IPS DF 19.7 (cell line): ENCODE measurements at regions not wholly inside any gene's neighbourhood (a gene's known extent, or its start where the extent isn't known, plus 50 kb on each side); places are given as distances from the start of the nearest gene placed in this dataset.

Experiments
- DNase-seq: peaks from one replicate; pipeline ENCODE4 v3.0.0-alpha.2; 2013; ENCODE audit warnings: low read depth, low spot score

- no peak for DNase-seq
Measured at GRCh38 chr3:102083473-102083872, 234.2 kb downstream of the NFKBIZ start.

DNA sequence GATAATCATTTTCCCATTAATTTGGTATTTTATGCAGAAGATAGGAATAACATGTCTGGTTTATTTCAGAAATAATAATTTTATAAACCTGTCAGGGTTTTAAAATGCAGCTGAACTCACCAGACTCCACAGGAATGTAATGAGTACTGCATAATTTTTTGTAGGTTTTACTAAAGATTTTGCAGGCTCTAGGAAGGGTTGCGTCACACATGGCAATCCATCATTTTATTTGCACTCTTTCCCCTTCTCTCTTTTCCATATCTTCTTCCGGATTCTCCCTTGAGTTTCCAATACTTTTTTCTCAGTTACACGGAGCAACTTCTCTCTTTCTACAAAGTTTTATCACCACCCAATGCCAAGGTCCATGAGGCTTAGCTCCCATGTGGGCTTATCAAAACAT, 234.7 kb downstream of the NFKBIZ start:
- DNase-seq, result no peak

- no peak for DNase-seq
Measured at GRCh38 chr3:102084704-102085103, 235.4 kb downstream of the NFKBIZ start.

- no peak for DNase-seq
Measured at GRCh38 chr3:102085431-102086176, 236.3 kb downstream of the NFKBIZ start.

GRCh38 chr3:102087236-102087635, 237.9 kb downstream of the NFKBIZ start:
- no peak for DNase-seq

GRCh38 chr3:102089239-102089638, 239.9 kb downstream of the NFKBIZ start:
- DNase-seq, result no peak

- DNase-seq, result no peak
Measured at GRCh38 chr3:102089904-102090720, 240.8 kb downstream of the NFKBIZ start.

GRCh38 chr3:102090721-102091045, 241.4 kb downstream of the NFKBIZ start:
- no peak for DNase-seq

- no peak for DNase-seq
Measured at GRCh38 chr3:102091358-102091757, 242.0 kb downstream of the NFKBIZ start.

DNA sequence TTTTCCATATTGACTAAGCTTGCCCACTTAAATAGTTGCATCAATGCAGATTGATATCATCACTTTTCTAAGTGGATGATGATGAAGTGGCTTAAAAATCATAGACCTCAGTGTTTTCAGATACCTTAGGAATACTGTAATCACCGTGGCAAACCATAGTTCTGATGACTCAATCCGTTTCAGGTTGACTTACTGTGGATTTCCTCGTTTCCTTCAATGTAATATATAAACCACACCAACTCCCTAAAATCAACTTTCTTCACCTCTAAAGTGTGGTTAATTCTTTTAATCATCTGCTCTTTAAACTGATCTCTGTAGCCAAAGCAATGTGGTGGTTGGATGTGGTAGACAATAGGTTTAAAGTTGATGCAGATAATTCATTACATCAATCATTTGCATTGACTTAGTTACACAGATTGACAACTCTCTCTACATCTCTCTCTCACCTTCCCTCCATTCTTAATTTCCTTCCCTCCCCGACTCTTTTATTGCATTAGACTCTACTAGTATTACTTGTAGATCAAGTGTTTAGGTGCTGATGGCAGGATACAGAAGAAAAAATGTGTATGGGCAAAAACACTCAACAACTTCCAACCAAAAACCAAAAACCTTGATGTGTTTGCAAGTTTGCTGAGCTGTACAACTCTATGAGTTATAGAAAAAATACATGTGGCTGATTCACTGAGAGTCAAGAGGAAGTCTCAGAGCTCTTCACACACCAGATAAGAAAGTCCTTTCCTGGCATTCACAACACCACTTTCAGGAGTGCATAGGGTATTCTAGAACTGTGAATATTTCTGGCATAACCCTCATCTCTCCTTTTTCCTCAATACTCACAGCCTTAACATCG, 243.5 kb downstream of the NFKBIZ start:
- no peak for DNase-seq

GRCh38 chr3:102094506-102094905, 245.2 kb downstream of the NFKBIZ start:
- DNase-seq, result no peak

- DNase-seq, result no peak
Measured at GRCh38 chr3:102095383-102095782, 246.1 kb downstream of the NFKBIZ start.

- no peak for DNase-seq
Measured at GRCh38 chr3:102096066-102096465, 246.8 kb downstream of the NFKBIZ start.

DNA sequence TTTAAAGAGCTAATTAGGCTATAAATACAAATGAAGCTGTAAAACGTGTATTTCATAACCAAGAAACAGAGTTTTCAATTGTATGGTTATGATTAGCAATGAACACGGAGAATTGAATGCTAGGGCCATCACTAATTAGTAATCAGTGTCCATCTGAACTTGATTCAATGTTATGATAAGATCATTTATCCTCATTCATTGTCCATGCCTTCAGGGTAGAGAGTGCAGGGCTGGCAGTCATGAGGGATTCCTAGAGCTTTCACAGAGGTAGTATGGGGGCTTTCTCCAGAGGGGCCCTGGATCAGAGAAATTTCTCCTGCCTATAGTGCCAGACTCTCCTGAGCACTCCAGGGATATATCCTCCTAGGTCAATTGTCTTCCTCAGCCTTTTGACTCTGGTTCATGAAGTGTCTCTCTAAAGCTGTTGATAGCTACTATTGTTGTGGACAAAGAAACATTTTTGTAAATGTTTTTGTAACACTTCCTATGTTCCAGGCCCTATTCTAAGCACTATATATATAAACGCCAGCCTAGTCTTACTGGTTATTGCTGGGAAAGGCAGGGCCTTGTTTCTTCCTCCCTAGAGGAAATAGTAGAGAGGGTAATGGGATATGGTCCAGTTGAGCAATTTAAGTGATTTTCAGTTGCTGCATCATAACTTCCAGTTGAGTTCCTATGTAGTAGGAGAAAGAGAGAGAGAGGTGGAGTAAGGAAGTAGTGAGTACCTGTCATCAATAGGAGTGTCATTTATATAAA, 249.0 kb downstream of the NFKBIZ start:
- DNase-seq, result no peak

DNA sequence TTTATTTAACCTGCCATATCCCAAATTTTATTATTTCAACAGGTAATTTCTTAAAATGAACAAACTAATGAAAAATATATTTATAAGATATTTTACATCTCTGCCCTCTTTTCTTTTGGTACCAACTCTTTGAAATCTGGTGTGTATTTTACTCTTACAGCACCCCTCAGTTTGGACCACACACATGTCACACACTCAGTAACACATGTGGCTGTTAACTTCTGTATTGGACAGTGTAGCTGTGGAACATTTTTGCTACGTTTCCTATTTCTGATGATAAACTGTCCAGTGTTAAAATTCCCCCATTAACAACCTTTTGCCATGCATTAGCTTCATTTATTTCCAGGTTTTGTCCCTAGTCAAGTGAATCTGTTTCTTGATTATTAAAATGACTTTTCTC, 250.6 kb downstream of the NFKBIZ start:
- no peak for DNase-seq

DNA sequence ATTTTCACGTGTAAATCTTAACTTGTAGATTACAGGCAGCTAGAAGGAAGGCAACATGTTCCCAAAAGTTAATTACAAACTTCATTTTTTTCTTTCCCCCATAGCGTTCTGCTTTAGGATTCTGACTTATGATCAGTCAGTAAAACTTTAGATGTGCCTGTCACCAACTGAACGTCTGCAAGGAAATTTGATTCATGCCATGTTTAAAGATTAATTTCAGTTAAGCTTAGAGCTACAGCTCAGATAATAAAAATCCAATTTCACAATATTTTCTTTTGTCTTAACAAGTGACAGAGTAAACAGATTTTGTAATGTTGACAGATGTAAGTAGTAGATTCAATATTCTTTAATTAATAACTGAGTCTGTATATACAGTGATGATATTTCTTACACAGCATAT, 253.1 kb downstream of the NFKBIZ start:
- no peak for DNase-seq

DNA sequence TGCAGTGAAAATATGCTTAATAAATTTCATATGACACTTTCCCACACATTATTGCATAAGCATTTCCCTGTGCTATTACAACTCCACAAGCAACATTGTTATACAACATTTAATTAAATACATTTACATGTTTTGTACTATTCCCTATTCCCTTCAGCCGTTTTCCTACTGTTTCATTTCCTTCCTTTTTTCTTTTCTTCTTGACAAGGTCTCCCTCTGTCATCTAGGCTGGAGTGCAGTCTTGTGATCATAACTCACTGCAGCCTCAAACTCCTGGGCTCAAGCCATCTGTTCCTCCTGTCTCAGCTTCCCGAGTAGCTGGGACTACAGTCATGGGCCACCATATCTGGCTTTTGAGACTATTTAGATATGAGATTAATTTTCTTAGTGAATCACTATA, 254.7 kb downstream of the NFKBIZ start:
- DNase-seq, result no peak

- no peak for DNase-seq
Measured at GRCh38 chr3:102105193-102105592, 255.9 kb downstream of the NFKBIZ start.

DNA sequence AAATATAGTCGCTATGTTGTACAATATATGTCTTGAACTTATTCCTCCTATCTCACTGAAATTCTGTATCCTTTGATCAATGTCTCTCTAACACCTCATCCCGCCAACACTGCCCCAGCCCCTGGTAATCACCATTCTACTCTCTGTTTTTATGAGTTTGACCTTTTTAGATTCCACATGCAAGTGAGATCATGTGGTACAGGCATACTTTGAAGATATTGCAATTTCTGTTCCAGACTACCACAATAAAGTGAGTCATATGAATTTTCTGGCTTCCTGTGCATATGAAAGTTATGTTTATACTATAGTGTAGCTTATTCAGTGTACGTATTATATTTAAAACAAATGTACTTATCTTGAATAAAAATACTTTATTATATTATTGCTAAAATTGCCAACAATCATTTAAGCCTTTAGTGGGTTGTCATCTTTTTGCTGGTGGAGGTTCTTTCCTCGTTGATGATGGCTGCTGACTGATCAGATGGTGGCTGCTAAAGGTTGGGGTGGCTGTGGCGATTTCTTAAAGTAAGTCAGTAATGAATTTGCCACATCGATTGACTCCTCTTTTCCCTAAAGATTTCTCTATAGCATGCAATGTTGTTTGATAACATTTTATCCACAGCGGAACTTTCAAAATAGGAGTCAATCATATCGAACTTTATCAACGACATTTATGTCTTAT, 257.2 kb downstream of the NFKBIZ start:
- DNase-seq, result no peak

GRCh38 chr3:102112704-102113230, 263.5 kb downstream of the NFKBIZ start:
- DNase-seq, result no peak
